RWPE2 (cell line): ENCODE measurements at regions not wholly inside any gene's neighbourhood (a gene's known extent, or its start where the extent isn't known, plus 50 kb on each side); places are given as distances from the start of the nearest gene placed in this dataset.

Experiments used
- ATAC-seq: fragments of 200-7000 bp; cut with Tn5 transposase; 3 replicates; pipeline ENCODE4 v1.9.1; 2021; ENCODE audit warnings: low read depth
- DNase-seq: peaks from one replicate; pipeline ENCODE4 v3.0.0-alpha.2; 2020; ENCODE audit warnings: low spot score
- H3K27ac ChIP-seq: fragments of 450-650 bp; 2 replicates; pipeline ENCODE4 v1.5.1; 2017; ENCODE audit warnings: mild to moderate bottlenecking; ENCODE audit not compliant: poor library complexity, severe bottlenecking
- H3K27me3 ChIP-seq: fragments of 250-450 bp; sonication (Bioruptor Pico); 2 replicates; pipeline ENCODE4 v1.5.1; 2021; ENCODE audit warnings: mild to moderate bottlenecking, moderate library complexity; ENCODE audit not compliant: insufficient read depth, poor library complexity, severe bottlenecking
- H3K36me3 ChIP-seq: fragments of 250-450 bp; sonication (Bioruptor Pico); 2 replicates; pipeline ENCODE4 v1.5.1; 2020; ENCODE audit warnings: low read depth, mild to moderate bottlenecking, moderate library complexity
- H3K4me1 ChIP-seq: fragments of 250-450 bp; sonication (Bioruptor Pico); 2 replicates; pipeline ENCODE4 v1.5.1; 2021; ENCODE audit warnings: mild to moderate bottlenecking, moderate library complexity; ENCODE audit not compliant: insufficient read depth, poor library complexity, severe bottlenecking
- H3K4me3 ChIP-seq: fragments of 250-450 bp; sonication (Bioruptor Pico); 2 replicates; pipeline ENCODE4 v1.5.1; 2021; ENCODE audit warnings: mild to moderate bottlenecking, moderate library complexity; ENCODE audit not compliant: severe bottlenecking
- H3K9me3 ChIP-seq: fragments of 250-450 bp; sonication (Bioruptor Pico); 2 replicates; pipeline ENCODE4 v1.5.1; 2021; ENCODE audit warnings: mild to moderate bottlenecking, moderate library complexity; ENCODE audit not compliant: severe bottlenecking
- TF ChIP-seq, protein P1 (sequence below): fragments of 450-650 bp; IDR thresholded peaks from one replicate; pipeline ENCODE4 v1.5.1; 2017; ENCODE audit warnings: mild to moderate bottlenecking, moderate library complexity; ENCODE audit not compliant: poor library complexity, severe bottlenecking

DNA sequence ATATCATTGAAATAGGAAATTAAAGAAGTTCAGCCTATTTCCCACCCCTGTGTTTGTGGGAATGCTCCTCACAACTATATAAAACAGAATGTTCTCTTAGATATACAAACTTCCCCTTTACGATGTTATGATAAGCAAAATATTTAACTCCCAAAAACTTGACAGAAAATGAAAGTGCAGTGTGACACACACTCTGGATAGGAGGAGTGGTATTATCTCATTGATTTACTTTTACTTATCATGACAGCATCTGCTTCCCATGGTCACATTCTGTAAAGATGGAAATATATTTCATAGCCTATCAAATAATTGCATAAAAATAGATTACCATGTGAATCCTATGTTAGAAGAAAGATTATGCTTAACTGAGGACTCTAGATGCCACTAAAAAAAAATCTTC is 96.6 kb upstream of the STK17B start:
- Histone ChIP-seq H3K9me3 (no peaks in the 10 kb centered on the region), H3K27me3 (no peaks in the 10 kb centered on the region), H3K4me1 (peaks cover 47% of the 10 kb centered on the region), H3K36me3 (0 out of 2 replicates have a peak, but pooled peaks cover 7% of the 10 kb centered on the region), H3K4me3 (no peak overlapping the region), H3K27ac (peak overlapping the region; percentile 65)
- ATAC-seq (no peak), DNase-seq (no peak)
- TF ChIP-seq, protein P1, sequence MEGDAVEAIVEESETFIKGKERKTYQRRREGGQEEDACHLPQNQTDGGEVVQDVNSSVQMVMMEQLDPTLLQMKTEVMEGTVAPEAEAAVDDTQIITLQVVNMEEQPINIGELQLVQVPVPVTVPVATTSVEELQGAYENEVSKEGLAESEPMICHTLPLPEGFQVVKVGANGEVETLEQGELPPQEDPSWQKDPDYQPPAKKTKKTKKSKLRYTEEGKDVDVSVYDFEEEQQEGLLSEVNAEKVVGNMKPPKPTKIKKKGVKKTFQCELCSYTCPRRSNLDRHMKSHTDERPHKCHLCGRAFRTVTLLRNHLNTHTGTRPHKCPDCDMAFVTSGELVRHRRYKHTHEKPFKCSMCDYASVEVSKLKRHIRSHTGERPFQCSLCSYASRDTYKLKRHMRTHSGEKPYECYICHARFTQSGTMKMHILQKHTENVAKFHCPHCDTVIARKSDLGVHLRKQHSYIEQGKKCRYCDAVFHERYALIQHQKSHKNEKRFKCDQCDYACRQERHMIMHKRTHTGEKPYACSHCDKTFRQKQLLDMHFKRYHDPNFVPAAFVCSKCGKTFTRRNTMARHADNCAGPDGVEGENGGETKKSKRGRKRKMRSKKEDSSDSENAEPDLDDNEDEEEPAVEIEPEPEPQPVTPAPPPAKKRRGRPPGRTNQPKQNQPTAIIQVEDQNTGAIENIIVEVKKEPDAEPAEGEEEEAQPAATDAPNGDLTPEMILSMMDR, result no peak

DNA sequence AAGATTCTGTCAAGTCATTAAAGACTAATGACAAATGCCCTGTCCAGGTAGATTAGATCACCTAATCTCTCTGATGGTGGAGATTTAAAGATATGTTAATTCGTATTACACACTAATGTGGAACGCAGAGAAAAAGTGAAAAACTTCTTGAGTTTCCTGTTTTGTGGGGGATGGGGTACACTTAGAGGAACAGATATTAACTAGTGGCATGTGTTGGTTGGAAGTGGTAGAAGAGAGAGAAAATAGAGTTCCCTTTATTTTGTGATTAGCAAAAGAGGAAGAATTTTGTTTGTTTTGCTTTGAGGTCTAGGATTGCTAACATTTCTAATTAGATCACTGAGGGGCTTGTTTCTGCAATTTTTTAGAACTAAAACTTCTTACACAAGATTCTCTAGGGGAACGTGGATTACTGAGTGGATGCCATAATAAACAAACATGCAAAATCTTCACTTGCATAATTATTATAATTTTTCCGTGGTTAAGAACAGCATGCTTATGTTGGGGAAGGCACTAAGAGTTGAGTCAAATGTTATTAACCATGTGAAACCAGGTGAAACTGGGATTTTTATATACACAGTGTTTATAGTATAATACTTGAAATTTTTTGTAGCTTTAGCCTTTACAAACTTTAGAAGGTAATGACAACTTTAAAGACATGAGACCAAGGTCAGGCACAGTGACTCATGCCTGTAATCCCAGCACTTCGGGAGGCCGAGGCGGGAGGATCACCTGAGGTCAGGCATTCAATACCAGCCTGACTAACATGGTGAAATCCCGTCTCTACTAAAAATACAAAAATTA is 97.4 kb upstream of the STK17B start:
- DNase-seq, result no peak
- Histone ChIP-seq H3K4me1 (peaks cover 40% of the 10 kb centered on the region), H3K9me3 (no peaks in the 10 kb centered on the region), H3K27me3 (no peaks in the 10 kb centered on the region), H3K4me3 (no peak overlapping the region), H3K27ac (peak overlapping the region; percentile 65), H3K36me3 (0 out of 2 replicates have a peak, but pooled peaks cover 7% of the 10 kb centered on the region)
- peak; percentile 67 for ATAC-seq
- TF ChIP-seq, protein P1, result no peak

DNA sequence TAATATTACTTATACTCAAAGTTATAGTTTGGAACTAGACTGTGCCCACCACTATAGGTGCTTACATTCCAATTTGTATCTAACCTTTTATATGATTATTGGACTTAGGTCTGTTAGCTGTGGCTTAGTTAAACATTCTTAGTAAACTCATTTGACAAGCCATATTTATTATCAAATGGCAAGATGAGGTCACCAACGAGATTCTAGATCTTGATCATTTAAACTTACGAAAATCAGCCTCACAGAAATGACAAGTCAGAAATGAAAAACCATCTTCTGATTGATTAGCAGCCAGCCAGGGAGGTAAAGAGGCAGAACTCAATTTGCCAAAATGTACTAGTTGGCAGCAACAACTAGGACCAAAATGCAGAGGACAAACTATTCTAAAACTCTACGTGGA is 100.4 kb upstream of the STK17B start:
- no peak for ATAC-seq
- no peaks in the 10 kb centered on the region for H3K36me3 ChIP-seq
- no peak for DNase-seq
- no peaks in the 10 kb centered on the region for H3K27me3 ChIP-seq
- no peak overlapping the region for H3K4me3 ChIP-seq
- no peaks in the 10 kb centered on the region for H3K9me3 ChIP-seq
- no peak overlapping the region for H3K27ac ChIP-seq
- TF ChIP-seq, protein P1, result no peak
- peaks cover 33% of the 10 kb centered on the region for H3K4me1 ChIP-seq

- Histone ChIP-seq H3K9me3 (no peaks in the 10 kb centered on the region), H3K27me3 (no peaks in the 10 kb centered on the region), H3K4me3 (no peak overlapping the region), H3K4me1 (peaks cover 10% of the 10 kb centered on the region), H3K27ac (no peak overlapping the region), H3K36me3 (no peaks in the 10 kb centered on the region)
- DNase-seq (no peak), ATAC-seq (peak; percentile 52)
- TF ChIP-seq, protein P1, result no peak
Observed at GRCh38 chr2:196274387-196274809, 103.0 kb upstream of the STK17B start.
